ENCODE measurements at regions not wholly inside any gene's neighbourhood (a gene's known extent, or its start where the extent isn't known, plus 50 kb on each side); places are given as distances from the start of the nearest gene placed in this dataset.
A peak's percentile ranks its signal among the peaks of the same experiment; 100 is the strongest.

- TF ChIP-seq EZH2phosphoT487 (IDR thresholded peaks at IDR 0.05; ENCODE audit: unreplicated experiment) (no peak), CTCF (conservative IDR thresholded peaks at IDR 0.05; ENCODE audit: low read depth in 2 of 2) (no peak), NANOG (IDR thresholded peaks at IDR 0.05; ENCODE audit: borderline replicate concordance) (no peak), ZNF331 (CRISPR knock-in tag; IDR thresholded peaks at IDR 0.05; ENCODE audit: low read depth) (no peak)
These were observed 339.9 kb upstream of the SPRY2 start (continued) for GRCh38 chr13:80680786-80681366.

- ATAC-seq (no peak), DNase-seq (ENCODE audit: low spot score) (no peak)
- H3K36me3 ChIP-seq (ENCODE audit: insufficient read depth), result no peaks in the 10 kb centered on the region
- H2AFZ ChIP-seq, result peak overlapping the region; percentile 43; the same call in 1 of the 2 replicates
- no peak overlapping the region for H3K4me2 ChIP-seq
- Mint-ChIP-seq H3K9me3 (peaks cover 5% of the 10 kb centered on the region; the same call in 2 of the 3 replicates), H3K27me3 (ENCODE audit: insufficient read depth, low read depth, poor library complexity) (no peaks in the 10 kb centered on the region), H3K4me3 (no peak overlapping the region), H3K36me3 (ENCODE audit: low read depth) (0 out of 3 replicates have a peak, but pooled peaks cover 3% of the 10 kb centered on the region), H3K4me1 (no peaks in the 10 kb centered on the region; the same call in 2 of the 3 replicates), H3K27ac (no peak overlapping the region)
- no peaks in the 10 kb centered on the region for H3F3A ChIP-seq (replicated peaks; ENCODE audit: low read depth)
- H3K27ac ChIP-seq (ENCODE audit: low read depth), result no peak overlapping the region
- H3K9me2 ChIP-seq (ENCODE audit: insufficient read depth), result peaks cover 2% of the 10 kb centered on the region; the same call in 1 of the 2 replicates
- H3K79me2 ChIP-seq (replicated peaks; ENCODE audit: insufficient read depth), result no peaks in the 10 kb centered on the region
- H3K4me3 ChIP-seq, result no peak overlapping the region
- H3K27me3 ChIP-seq (ENCODE audit: insufficient read depth), result no peaks in the 10 kb centered on the region
- H4K20me1 ChIP-seq (replicated peaks; ENCODE audit: insufficient read depth), result no peaks in the 10 kb centered on the region
- peaks cover 1% of the 10 kb centered on the region; the same call in 1 of the 2 replicates for H3K4me1 ChIP-seq (ENCODE audit: insufficient read depth)
- TF ChIP-seq JUNB (IDR thresholded peaks at IDR 0.05; ENCODE audit: unreplicated experiment), result no peak
- TF ChIP-seq NANOG (IDR thresholded peaks at IDR 0.05; ENCODE audit: borderline replicate concordance), result no peak
- TF ChIP-seq CTCF (conservative IDR thresholded peaks at IDR 0.05; ENCODE audit: low read depth in 2 of 2), result no peak
- TF ChIP-seq EZH2 (IDR thresholded peaks at IDR 0.05; ENCODE audit: low read depth, unreplicated experiment), result no peak
- TF ChIP-seq, protein P1, sequence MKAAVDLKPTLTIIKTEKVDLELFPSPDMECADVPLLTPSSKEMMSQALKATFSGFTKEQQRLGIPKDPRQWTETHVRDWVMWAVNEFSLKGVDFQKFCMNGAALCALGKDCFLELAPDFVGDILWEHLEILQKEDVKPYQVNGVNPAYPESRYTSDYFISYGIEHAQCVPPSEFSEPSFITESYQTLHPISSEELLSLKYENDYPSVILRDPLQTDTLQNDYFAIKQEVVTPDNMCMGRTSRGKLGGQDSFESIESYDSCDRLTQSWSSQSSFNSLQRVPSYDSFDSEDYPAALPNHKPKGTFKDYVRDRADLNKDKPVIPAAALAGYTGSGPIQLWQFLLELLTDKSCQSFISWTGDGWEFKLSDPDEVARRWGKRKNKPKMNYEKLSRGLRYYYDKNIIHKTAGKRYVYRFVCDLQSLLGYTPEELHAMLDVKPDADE (IDR thresholded peaks at IDR 0.05), result no peak
- TF ChIP-seq REST (IDR thresholded peaks at IDR 0.05; ENCODE audit: unreplicated experiment), result no peak
- no peak for TF ChIP-seq CREB1 (CRISPR knock-in tag; IDR thresholded peaks at IDR 0.05; ENCODE audit: low read depth)
These were observed 338.5 kb upstream of the SPRY2 start for GRCh38 chr13:80679423-80679822.
